ENCODE measurements at regions not wholly inside any gene's neighbourhood (a gene's known extent, or its start where the extent isn't known, plus 50 kb on each side); places are given as distances from the start of the nearest gene placed in this dataset.

DNA sequence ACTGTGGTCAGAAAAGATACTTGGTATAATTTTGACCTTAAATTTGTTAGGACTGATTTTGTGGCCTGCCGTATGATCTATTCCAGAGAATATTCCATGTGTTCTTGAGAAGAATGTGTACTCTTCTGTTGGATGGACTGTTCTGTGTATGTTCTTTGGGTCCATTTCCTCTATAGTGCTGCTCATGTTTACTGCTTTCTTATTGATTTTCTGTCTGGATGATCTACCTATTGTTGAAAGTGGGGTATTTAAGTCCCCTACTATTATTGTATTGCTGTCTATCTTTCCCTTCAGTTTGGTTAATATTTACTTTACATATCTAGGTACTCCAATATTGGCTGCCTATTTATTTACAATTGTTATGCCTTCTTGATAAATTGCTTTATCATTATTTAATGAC, 298.4 kb downstream of the BCKDHB start:
- intact Hi-C loops (cut with micrococcal nuclease) = no loop called here
- Histone ChIP-seq H3K9me3 (ENCODE audit: control insufficient read depth in 1 of 2, insufficient read depth in 1 of 2, low read depth in 1 of 2, low read length in 2 of 2) (no peaks in the 10 kb centered on the region), H3K9me2 (ENCODE audit: insufficient read depth) (no peaks in the 10 kb centered on the region), H3K9ac (ENCODE audit: low read length) (no peak overlapping the region), H3K4me2 (ENCODE audit: low read length) (no peak overlapping the region), H3K4me1 (ENCODE audit: control insufficient read depth in 1 of 2, insufficient read depth in 2 of 2, low read length in 2 of 2) (no peaks in the 10 kb centered on the region), H4K20me1 (ENCODE audit: insufficient read depth) (no peaks in the 10 kb centered on the region), H2AFZ (ENCODE audit: low read depth, low read length, poor library complexity, severe bottlenecking) (no peak overlapping the region), H3K27ac (ENCODE audit: low read depth, low read length) (no peak overlapping the region), H3K36me3 (ENCODE audit: control insufficient read depth in 1 of 2, insufficient read depth in 2 of 2, low read length in 2 of 2) (no peaks in the 10 kb centered on the region), H3K79me2 (ENCODE audit: insufficient read depth, low read length) (no peaks in the 10 kb centered on the region), H3K27me3 (ENCODE audit: insufficient read depth, low read length) (no peaks in the 10 kb centered on the region), H3K4me3 (replicated peaks in 1 of 2; ENCODE audit: low read depth in 1 of 2, low read length in 2 of 2) (no peak overlapping the region)
- TF ChIP-seq YY1 (IDR thresholded peaks at IDR 0.05; ENCODE audit: extremely low read depth, insufficient replicate concordance, low read depth, low read length) (no peak), POLR2A (IDR thresholded peaks at IDR 0.05; ENCODE audit: borderline replicate concordance, extremely low read depth, insufficient read depth, insufficient read length) (no peak), REST (IDR thresholded peaks at IDR 0.05; ENCODE audit: low read depth) (no peak), EZH2phosphoT487 (IDR thresholded peaks at IDR 0.05; ENCODE audit: borderline replicate concordance) (no peak), TCF7L2 (IDR thresholded peaks at IDR 0.05; ENCODE audit: borderline replicate concordance, extremely low read depth, insufficient read depth, insufficient read length) (no peak), SIN3A (IDR thresholded peaks at IDR 0.05; ENCODE audit: low read depth) (no peak), EZH2 (IDR thresholded peaks at IDR 0.05) (no peak), ZFX (IDR thresholded peaks at IDR 0.05) (no peak), CEBPB (IDR thresholded peaks at IDR 0.05; ENCODE audit: low read depth) (no peak), ELF1 (IDR thresholded peaks at IDR 0.05; ENCODE audit: borderline replicate concordance, low read depth) (no peak), ATF3 (IDR thresholded peaks at IDR 0.05) (no peak), JUND (IDR thresholded peaks at IDR 0.05) (no peak), SRF (IDR thresholded peaks at IDR 0.05; ENCODE audit: low read depth) (no peak), CBX3 (IDR thresholded peaks at IDR 0.05; ENCODE audit: low read depth) (no peak), ZNF274 (IDR thresholded peaks at IDR 0.05; ENCODE audit: low read depth, low read length) (no peak), RAD21 (IDR thresholded peaks at IDR 0.05; ENCODE audit: low read depth) (no peak), SP1 (IDR thresholded peaks at IDR 0.05; ENCODE audit: low read depth) (no peak), EGR1 (IDR thresholded peaks at IDR 0.05; ENCODE audit: low read depth) (no peak), POLR2AphosphoS5 (IDR thresholded peaks at IDR 0.05; ENCODE audit: low read depth, low read length) (no peak)
- TF ChIP-seq, protein P1, sequence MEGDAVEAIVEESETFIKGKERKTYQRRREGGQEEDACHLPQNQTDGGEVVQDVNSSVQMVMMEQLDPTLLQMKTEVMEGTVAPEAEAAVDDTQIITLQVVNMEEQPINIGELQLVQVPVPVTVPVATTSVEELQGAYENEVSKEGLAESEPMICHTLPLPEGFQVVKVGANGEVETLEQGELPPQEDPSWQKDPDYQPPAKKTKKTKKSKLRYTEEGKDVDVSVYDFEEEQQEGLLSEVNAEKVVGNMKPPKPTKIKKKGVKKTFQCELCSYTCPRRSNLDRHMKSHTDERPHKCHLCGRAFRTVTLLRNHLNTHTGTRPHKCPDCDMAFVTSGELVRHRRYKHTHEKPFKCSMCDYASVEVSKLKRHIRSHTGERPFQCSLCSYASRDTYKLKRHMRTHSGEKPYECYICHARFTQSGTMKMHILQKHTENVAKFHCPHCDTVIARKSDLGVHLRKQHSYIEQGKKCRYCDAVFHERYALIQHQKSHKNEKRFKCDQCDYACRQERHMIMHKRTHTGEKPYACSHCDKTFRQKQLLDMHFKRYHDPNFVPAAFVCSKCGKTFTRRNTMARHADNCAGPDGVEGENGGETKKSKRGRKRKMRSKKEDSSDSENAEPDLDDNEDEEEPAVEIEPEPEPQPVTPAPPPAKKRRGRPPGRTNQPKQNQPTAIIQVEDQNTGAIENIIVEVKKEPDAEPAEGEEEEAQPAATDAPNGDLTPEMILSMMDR (IDR thresholded peaks at IDR 0.05 in 2 of 3, conservative IDR thresholded peaks at IDR 0.05 in 1 of 3; ENCODE audit: borderline replicate concordance in 1 of 3, insufficient read depth in 1 of 3, low read depth in 2 of 3, low read length in 2 of 3) = no peak
- POLR2A ChIA-PET = no interaction called here
- CTCF ChIA-PET = no interaction called here
- no TSS peak for BruUV-seq (replicated peaks)
- RAD21 ChIA-PET (ENCODE audit: low non-redundant PET in 1 of 2, low total read pairs in 2 of 2, uncharacterized antibody in 2 of 2, unreplicated experiment in 2 of 2) = no interaction called here
- DNase-seq (ENCODE audit: low read depth, low spot score) = no peak
- ATAC-seq = no peak
